COLO668 (cell line): ENCODE measurements at regions not wholly inside any gene's neighbourhood (a gene's known extent, or its start where the extent isn't known, plus 50 kb on each side); places are given as distances from the start of the nearest gene placed in this dataset.
A peak's percentile ranks its signal among the peaks of the same experiment; 100 is the strongest.
"Not testable (repeated sequence)": the region's sequence is repeated elsewhere in the genome, so short reads cannot be mapped to it uniquely, and the experiment has no call there.

ENCODE experiments used
- DNase-seq: peaks from one replicate; lab custom pipeline; 2025; ENCODE audit not compliant: unreplicated experiment; lab: John Stamatoyannopoulos, UW

- DNase-seq = no peak
Observed at GRCh38 chr2:234375176-234375880, 121.6 kb downstream of the ARL4C start.

GRCh38 chr2:234374736-234375135, 122.1 kb downstream of the ARL4C start:
- DNase-seq = no peak

DNA sequence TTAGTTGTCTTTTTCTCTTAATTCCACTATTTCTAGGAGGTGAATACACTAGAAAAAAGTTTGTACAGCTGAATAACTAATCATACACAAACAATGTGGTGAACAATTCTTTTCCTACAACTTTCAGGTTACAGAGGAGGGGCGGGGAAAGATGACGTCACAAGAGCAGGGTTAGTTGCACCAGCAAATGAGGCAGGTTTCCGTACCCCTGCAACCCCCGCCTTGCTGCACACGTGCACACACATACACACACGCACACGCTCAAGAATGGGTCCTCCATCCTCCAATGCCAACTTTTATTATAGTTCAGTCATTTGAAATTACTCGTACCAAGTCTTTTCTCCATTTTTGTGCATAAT, 122.8 kb downstream of the ARL4C start:
- no peak for DNase-seq

DNA sequence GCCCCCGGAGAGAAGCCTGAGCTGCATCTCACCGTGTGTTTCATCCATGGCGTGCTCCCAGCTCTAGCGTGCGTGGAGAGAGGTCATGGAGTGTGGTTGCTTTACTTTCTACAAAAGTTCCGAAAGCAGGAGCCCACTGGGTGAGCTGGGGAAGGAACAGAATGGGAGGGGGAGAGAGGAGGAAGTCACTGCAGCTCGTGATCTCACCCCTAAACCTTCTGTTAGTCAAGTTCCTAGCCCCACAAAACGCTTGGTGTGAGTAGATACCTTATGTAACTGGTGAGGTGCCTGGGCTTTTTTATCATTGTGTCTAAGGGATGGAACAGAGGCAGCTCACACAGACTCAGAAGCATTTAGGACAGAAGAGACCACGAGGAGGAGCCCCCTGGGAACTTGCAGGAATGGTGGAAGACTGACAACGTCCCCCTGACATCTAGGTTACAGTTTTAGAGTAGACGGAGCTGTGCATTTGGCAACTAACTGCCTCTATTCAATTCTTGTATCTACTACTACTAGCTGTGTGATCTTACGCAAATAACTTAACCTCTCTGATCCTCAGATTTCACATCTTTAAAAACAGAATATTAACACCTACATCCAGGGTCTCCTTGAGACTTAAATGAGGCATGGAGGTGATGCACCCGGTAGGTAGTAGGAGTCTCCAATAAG, 123.3 kb downstream of the ARL4C start:
- no peak for DNase-seq

DNA sequence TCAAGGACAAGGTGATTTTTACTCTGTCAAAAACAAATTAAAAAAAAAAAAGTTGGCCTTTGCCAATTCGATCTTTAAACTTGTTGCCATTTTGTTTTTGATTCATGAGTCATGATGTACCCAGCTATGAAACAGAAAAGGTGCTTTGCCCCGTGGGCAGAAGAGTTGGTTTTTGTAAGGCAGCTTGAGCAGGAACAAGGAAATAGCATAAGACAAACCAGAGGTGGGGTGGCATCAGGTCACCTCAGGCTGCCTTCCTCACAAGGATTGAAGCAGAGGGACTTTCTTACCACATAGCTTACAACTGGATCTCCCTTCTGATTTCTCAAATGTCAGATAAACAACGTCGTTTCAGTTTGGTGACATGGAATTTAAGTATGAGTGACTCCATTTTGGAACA, 123.8 kb downstream of the ARL4C start:
- no peak for DNase-seq

- DNase-seq = no peak
Observed at GRCh38 chr2:234372506-234372905, 124.4 kb downstream of the ARL4C start.

DNA sequence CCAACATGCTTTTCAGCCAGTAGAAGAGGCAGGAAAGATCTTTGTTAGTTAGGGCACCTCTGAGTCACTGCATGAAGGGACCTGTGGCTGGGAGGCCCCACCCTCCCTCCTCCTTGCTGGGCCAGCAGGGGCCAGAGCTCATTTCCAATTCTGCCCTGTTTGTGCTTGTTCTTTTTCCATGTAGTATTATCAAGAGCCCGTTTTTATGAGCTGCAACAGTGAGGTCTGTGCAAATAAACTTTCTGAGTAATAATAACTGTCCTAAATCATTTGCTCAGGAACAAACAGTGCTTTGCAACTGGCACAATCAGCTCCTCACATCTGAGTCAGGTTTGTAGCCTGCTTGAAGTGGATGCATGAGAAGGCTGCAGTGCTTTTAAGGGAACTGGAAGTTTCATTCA, 128.0 kb downstream of the ARL4C start:
- DNase-seq = peak; percentile 37

DNA sequence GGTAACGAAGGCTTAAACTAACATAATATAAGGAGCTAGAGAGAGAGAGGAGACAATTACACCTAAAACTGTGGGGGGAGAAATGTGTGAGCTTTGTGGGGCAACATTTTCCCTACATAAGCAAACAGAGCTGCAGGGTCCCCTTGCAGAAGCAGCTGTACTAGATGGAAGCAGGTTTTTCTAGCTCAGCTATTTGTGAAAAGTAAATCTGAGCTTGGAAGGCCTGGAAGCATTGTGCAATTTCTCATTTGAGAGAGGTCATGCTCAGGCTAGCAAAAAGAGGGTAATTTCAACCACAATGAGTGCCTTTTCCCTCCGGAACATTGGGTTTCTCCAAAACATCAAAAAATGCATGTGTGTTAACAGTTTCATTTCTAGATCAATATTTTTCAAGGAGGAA, 130.0 kb downstream of the ARL4C start:
- no peak for DNase-seq

- no peak for DNase-seq
Observed at GRCh38 chr2:234364661-234365060, 132.2 kb downstream of the ARL4C start.

DNA sequence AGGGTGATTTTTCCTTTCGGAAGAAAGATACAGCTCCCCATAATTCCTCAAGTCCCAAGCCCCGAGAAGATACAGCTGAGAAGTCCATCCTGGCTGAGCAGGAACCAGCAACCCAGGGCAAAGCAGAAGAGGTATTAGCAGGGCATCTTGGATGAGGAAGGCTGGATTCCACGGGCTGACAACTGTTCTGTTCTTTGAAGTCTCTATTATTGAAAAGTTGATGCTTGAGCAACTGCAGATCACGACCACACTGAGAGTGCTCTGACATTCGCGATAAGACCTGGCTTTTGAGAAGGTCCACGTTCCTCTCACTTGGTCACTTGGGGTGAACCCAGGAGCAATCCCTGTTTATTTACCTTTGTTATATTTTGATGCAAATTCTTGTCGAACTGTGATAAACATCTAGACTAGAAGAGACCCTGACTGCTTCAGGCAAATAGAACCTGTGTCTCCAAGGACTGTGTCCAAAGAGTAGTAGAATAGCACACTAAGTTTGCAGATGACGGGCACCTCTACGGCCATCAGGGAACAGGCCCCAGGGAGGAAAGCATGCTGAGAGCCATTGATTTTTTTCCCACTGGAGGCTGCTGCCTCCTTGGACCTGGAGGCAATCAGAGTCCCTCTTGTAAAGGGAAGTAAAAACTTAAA, 133.1 kb downstream of the ARL4C start:
- no peak for DNase-seq

- peak; percentile 66 for DNase-seq
Observed at GRCh38 chr2:234363011-234363487, 133.8 kb downstream of the ARL4C start.

DNA sequence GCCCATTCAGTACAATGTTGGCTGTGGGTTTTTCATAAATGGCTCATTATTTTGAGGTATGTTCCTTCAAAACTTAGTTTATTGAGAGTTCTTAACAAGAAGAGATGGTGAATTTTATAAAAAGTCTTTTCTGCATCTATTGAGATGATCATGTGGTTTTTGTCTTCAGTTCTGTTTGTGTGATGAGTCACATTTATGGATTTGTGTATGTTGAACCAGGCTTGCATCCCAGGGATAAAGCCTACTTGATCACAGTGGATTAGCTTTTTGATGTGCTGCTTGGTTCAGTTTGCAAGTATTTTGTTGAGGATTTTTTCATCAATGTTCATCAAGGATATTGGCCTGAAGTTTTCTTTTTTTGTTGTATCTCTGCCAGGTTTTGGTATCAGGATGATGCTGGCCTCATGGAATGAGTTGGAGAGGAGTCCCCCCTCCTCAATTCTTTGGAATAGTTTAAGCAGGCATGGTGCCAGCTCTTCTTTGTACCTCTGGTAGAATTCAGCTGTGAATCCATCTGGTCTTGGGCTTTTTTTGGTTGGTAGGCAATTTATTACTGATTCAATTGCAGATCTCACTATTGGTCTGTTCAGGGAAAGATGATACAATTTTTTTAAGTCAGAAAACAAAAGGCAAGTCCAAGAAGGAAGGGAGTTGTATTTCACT, 136.4 kb downstream of the ARL4C start:
- DNase-seq = not testable (repeated sequence)

DNA sequence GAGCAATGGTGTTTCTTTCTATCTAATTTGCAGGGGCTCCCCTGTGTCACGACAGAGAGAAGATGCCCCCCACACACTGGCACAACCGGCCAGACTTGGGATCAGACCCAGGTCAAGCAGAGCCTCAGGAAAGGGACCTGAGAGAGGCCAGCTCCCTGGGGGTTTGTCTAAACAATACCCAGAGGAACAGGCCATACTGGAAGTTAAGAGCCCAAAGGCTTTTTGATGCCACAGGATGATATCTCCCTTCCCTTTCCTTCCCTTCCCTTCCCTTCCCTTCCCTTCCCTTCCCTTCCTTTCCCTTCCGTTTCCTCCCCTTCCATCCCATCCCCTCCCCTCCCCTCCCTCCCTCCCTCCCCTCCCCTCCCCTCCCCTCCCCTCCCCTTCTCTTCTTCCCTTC, 139.2 kb downstream of the ARL4C start:
- no peak for DNase-seq

DNA sequence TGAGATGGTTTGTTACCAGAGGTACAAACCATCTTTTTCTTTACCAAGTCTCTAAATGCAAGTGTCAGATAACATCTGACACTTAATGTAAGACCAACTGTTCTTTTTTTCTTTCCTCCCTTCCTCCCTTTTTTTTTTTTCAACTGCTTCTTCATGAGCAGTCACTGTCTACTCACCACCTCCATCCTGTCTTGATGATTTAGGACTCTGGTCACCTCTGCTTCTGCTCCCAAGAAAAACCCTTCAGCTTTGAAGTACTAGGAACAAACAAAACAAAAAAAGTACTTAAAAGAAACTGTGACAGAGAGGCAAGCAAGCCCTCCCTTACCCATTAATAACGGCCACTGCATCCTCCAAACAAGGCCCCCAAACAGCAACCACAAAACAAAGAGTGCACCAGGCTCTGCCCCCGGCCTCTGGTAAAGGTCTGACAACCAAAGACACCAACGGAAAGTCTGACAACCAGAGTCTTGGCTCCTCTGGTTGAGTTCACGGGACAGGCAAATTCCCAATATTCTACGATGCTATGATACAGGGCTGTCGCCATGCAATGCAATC, 141.0 kb downstream of the ARL4C start:
- no peak for DNase-seq

GRCh38 chr2:234355021-234355720, 141.7 kb downstream of the ARL4C start:
- DNase-seq = no peak

DNA sequence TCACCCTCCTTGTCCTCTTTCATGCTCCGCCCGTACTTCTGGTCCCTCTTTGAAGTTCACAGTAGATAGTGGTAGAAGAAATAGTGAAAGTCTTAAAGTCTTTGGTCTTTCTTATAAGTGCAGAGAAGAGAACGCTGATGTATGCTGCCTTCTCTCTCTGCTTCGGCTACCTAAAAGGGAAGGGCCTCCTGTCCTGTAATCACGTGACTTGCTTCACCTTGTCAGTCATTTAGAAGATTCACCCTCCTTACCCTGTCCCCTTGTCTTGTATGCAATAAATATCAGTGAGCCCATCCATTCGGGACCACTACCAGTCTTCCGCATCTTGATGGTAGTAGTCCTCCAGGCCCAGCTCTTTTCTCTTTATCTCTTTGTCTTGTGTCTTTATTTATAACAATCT, 144.6 kb downstream of the ARL4C start:
- DNase-seq = no peak

GRCh38 chr2:234351866-234352265, 145.0 kb downstream of the ARL4C start:
- DNase-seq = not testable (repeated sequence)

DNA sequence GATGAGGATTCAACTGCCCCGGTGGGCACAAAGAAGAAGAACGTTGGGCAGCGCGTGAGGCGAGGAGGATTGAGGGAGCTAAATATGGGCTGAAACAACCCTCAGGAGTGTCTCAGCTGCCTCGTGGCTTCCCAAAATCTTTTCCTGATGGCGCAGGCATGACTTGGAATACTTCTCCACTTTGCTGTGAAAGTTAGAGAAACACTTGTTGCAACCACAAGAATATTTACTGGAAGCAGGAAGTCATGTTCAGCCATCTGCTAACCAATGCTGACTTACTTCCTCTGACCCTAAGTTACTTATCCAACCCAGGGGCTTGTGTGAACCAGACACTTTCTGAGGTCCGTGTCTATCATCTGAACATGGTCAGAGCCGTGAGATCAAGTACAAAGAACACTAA, 148.8 kb downstream of the ARL4C start:
- no peak for DNase-seq

GRCh38 chr2:234345921-234346320, 151.0 kb downstream of the ARL4C start:
- DNase-seq = no peak

GRCh38 chr2:234344012-234344411, 152.9 kb downstream of the ARL4C start:
- no peak for DNase-seq

DNA sequence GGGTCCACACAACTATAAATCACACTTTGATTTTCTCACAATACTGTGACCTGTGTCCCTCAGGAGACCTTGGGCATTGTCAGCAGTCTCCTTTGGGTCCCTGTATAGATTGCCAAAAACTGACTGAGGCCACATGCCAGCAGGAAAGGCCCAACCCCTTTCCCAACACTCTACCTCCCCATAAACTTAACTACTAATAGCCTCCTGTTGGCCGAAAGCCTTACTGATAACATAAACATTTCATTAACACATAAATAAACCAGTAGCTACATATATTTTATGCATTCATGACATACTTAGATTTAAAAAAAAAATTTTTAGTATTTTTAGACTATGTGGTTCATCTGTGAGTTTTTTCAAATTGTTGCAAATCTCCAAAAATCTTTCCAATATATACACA, 153.5 kb downstream of the ARL4C start:
- no peak for DNase-seq
